ENCODE measurements at regions not wholly inside any gene's neighbourhood (a gene's known extent, or its start where the extent isn't known, plus 50 kb on each side); places are given as distances from the start of the nearest gene placed in this dataset.

DNA sequence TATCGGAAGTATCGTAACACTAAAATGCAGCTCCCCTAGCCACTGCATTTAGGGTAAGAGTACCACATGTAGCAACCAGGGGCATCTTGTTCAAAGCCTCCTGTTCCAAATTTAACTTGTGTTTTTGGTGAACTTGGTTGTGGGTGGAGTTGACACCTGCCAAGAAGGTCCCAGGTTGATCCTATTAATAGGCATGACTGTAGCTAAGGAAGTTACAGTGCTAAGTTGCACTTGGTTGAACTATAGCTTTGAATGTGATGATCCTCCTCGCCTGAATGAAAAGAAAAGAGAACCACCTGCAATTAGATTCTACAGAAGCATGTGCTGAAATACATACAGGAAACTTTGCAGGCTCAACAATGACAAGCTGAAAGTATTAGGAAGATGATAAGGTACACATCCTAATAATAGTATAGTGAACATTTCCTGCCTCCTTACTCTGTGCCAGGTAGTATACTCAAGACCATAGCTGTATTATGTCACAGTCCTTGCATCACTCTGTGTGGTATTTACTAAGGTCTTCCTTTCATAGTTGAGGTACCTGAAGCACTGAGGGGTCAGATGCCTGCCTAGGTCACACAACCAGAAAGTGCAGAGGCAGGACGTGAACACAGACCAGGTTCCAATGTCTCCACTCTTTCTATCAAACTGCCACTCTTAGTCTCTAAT, 64.5 kb upstream of the PIP5K1B start:
- no peak for ATAC-seq
- no peak overlapping the region for H3K27ac ChIP-seq

DNA sequence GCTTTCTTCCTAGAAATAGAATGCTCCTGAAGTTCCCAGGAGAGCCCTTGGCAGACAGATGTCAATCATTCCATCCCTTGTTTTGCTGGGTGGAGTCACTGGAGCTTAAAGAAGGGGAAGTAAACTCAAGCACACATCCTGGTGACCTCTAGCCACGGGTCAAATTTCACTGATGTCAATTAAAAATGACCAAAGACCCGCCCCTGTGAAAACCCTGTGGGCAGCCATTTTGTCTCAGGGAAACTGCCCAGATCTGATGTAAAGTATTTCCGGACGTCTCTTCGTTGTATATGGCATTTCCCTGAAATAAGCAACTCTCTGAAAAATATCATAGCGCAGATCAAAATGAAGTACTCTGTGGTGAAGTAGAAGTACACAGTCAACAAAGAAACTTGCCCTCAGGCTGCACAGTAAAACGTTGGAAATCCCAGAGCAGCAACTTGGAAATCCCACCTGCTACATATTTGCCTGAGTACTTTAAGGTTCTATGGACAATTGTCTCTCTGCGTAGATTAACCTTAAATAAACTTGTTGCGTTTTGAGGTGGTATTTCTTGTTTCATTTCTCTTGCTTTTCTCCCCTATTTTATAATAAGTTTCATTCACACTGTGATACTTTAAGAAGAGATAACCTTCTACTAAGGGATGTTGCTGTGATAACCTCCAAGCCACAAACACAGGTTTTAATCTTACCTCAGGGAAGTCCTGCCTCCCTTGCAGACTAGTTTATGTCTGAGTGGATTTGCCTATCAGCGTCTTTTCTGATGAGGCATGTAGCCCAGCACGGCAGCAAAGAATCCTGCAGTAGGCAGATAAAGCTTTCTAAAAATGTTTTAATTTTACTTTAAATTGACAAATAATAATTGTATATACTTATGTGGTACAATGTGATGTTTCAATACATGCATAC, 60.9 kb upstream of the PIP5K1B start:
- Histone ChIP-seq H3K4me1 (no peaks in the 10 kb centered on the region), H3K9me3 (no peaks in the 10 kb centered on the region), H3K27ac (no peak overlapping the region), H3K36me3 (ENCODE audit: insufficient read depth in 1 of 2, low read depth in 1 of 2) (no peaks in the 10 kb centered on the region), H3K4me3 (no peak overlapping the region), H3K27me3 (ENCODE audit: insufficient read depth in 3 of 3, low read length in 2 of 3) (no peaks in the 10 kb centered on the region)
- WGBS, 3 donors = 72 to 76% (median 72%) methylated on average over 11 of the region's 11 CpGs
- no peak for DNase-seq
- ATAC-seq = no peak
- no peak for TF ChIP-seq CTCF (IDR thresholded peaks at IDR 0.05)
- intact Hi-C loops (cut with DNase I) = no loop called here

More for the DNA sequence above, 64.5 kb upstream of the PIP5K1B start:
- no peaks in the 10 kb centered on the region for H3K36me3 ChIP-seq (ENCODE audit: insufficient read depth in 1 of 2, low read depth in 1 of 2)
- no peak for TF ChIP-seq CTCF (IDR thresholded peaks at IDR 0.05)
- 73 to 85% (median 80%) methylated on average over 4 of the region's 4 CpGs for WGBS, 3 donors
- intact Hi-C loops (cut with DNase I) = no loop called here
- no peak for DNase-seq
- H3K27me3 ChIP-seq (ENCODE audit: insufficient read depth in 3 of 3, low read length in 2 of 3) = peaks cover 0 to 5% (median 0%) of the 10 kb centered on the region in 3 donors
- no peaks in the 10 kb centered on the region for H3K9me3 ChIP-seq
- H3K4me3 ChIP-seq = no peak overlapping the region
- no peaks in the 10 kb centered on the region for H3K4me1 ChIP-seq

DNA sequence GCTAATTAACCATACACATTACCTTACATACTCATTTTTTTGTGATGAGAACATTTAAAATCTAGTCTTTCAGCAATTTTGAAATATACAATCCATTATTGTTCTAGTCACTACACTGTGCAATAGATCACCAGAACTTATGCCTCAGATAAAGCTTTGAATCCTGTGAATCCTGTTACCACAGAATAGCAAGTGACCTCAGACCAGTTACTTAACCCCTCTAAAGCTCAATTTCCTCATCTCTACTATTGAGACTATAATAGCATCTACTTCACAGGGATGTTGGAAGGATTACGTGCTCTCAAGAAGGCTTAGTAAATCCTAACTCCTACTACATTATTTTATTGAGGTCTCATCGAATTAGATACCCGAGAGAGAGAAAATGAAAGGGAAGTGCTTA, 60.2 kb upstream of the PIP5K1B start:
- Histone ChIP-seq H3K27me3 (ENCODE audit: insufficient read depth in 3 of 3, low read length in 2 of 3) (no peaks in the 10 kb centered on the region), H3K27ac (no peak overlapping the region), H3K4me3 (no peak overlapping the region), H3K36me3 (ENCODE audit: insufficient read depth in 1 of 2, low read depth in 1 of 2) (no peaks in the 10 kb centered on the region), H3K9me3 (no peaks in the 10 kb centered on the region), H3K4me1 (no peaks in the 10 kb centered on the region)
- 61 to 67% (median 61%) methylated on average over 3 of the region's 3 CpGs for WGBS, 3 donors
- TF ChIP-seq CTCF (IDR thresholded peaks at IDR 0.05) = no peak
- intact Hi-C loops (cut with DNase I) = loop anchor here in 1 of 2 donors (5.0 kb wide), 1 partner anchor 47 kb away; no protein-coding TSS in a partner anchor
- no peak for ATAC-seq
- no peak for DNase-seq

DNA sequence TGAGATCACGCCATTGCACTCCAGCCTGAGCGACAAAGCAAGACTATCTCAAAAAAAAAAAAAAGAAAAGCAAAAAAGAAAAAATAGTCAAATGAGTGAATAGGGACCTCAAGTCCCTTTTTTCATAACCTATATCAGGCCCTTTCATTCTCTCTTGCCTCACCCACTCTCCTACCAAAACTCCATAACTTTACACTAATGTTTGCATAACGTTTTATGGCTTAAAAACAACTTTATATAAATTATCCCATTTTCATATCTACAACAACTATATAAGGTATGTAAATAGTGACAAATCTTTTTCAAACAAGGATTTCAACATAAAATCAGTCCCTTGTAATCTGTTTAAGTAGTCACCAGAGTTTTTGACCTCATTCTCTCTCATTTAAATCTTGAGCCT, 56.9 kb upstream of the PIP5K1B start:
- Histone ChIP-seq H3K27me3 (ENCODE audit: insufficient read depth in 3 of 3, low read length in 2 of 3) (no peaks in the 10 kb centered on the region), H3K4me1 (no peaks in the 10 kb centered on the region), H3K27ac (no peak overlapping the region), H3K4me3 (no peak overlapping the region), H3K36me3 (ENCODE audit: insufficient read depth in 1 of 2, low read depth in 1 of 2) (no peaks in the 10 kb centered on the region), H3K9me3 (no peaks in the 10 kb centered on the region)
- intact Hi-C loops (cut with DNase I) = loop anchor here in 1 of 2 donors (5.0 kb wide), 1 partner anchor 44 kb away; no protein-coding TSS in a partner anchor
- ATAC-seq (no peak), DNase-seq (no peak)
- WGBS, 3 donors = 88 to 92% (median 92%) methylated on average over 3 of the region's 3 CpGs
- TF ChIP-seq CTCF (IDR thresholded peaks at IDR 0.05) = no peak

Data from psoas muscle (tissue), 7 donors.